DMS79 treated with DMSO at 0.1 percent for 48 hours (cell line): ENCODE measurements at regions not wholly inside any gene's neighbourhood (a gene's known extent, or its start where the extent isn't known, plus 50 kb on each side); places are given as distances from the start of the nearest gene placed in this dataset.
A peak's percentile ranks its signal among the peaks of the same experiment; 100 is the strongest.
"Not testable (repeated sequence)": the region's sequence is repeated elsewhere in the genome, so short reads cannot be mapped to it uniquely, and the experiment has no call there.

Experiments
- DNase-seq: peaks from one replicate; lab custom pipeline; 2025; lab: John Stamatoyannopoulos, UW

DNA sequence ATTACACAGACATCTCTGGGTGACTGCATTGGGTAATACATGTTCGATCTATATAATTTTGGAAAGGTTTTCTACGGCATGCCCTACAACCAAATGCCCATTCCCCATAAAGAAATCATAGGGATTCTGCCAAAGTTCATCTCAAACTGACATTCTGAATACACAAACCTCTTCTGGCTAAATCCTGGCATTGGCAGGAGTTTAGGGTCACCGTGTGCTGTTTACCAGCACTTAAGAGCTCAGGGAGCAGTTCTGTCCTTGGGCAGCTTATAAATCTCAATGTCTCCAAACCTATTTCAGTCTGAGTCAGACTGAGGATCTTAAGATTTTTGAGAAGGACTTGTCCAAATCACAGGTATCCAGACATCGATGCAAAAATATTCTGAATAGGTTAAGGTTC lies 809.6 kb upstream of the LRRN3 start:
- no peak for DNase-seq

DNA sequence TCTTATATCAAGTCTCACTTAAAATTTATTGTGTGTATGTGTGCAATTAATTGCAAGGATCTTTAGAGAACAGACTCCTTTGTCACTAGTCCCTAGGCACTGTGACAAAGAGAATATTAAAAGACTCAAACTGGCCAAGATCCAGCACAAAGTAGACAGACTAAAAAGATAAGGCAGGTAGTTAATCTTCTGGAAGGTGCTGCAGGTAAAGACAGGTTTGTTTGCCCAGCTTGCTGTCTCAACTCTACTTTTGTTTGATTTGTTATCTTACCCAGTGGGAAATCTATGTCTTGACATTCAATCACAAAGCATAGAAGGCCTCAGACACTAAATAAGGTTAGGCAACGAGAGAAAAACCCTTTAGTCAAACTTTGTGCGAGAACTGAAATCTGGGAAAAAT lies 807.9 kb upstream of the LRRN3 start:
- DNase-seq: peak; percentile 37

DNA sequence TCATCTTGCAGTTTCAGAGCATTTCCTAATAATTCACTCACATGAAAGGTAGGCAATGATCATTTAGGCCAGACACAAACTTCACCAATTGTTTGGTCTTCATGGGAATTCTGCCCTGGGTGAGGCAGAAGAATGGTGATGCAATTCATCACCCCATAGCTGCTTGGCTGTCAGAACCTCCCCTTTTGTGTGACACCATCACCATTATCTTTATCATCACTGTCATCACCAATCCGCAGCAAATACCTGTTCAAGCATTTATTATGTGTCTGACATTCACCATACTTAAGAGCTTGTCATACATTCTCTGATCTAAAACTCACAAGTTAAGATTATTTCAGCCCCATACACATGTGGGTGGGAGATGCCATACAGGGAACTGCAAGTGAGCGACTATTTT lies 799.5 kb upstream of the LRRN3 start:
- no peak for DNase-seq

DNA sequence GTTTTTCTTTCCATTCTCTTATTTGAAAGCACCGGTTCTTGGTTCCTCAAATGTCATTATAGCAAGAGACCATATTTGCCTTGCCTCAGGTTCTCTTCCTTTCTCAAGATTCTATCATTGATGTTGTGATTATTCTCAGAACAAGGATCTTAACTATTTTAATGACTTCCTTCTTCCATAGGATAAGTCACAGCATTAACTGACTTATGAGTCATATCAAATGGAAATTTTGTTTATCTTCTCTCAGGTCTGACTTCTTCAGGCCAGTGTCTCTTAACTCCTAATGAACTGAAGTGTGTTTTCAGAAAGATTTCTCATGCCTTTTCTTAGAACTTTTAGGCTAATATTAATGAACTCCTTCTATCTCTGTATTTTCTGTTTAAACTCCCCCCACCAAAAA lies 794.6 kb upstream of the LRRN3 start:
- DNase-seq: no peak

DNA sequence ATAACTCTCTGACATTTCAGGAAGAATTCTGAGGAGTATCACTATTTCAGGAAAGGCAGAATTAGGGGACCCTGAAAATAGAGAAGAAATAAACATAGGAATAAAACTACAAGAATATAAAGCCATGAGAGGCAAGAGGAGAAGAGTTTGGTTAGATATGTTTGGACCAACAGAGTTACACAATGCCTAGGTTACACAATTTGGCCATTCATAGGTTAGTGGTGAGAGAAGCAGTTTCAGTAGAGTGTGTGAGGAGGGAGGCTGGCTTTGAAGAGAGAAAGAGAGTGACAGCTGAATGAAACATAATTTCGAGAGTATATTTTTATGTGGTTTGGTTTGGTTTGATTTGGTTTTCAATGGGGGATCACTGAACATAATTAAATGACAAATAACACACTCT lies 783.2 kb upstream of the LRRN3 start:
- DNase-seq: no peak

DNA sequence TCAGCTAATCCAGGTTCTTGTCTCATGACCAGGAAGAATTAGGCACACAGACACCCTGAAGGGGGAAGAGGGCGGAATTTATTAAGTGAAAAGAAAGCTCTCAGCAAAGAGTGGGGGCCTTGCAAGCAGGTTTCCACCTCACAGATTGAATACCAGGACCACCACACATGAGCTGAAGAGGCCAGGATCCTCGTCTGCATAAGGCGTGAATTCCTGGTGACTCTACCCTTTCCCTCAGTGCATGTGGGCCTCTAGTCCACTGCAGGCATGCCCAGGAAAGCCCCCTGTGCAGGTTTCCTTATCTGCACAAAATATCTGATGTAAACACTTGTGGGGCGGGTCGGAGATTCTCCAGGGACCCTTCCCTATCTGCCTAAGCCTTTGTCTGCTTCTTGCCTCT lies 782.1 kb upstream of the LRRN3 start:
- no peak for DNase-seq

DNA sequence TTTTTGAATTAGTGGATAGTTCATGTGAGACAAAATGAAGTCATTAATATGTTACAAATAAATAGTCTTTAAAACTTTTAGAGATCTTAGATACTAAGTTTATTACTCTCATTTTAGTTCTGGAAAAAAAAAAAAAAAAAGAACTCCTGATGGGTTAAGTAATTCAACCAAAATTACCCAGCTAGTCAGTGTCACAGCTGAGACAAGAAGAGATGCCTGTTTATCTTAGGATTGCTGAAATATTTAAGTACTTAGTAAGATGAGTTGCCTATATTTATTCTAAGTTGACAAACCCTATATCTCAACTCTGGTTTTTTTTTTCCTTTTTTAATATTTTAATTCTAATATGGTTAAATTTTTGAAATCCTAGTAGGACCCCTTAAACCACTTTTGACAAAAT lies 781.0 kb upstream of the LRRN3 start:
- DNase-seq: no peak

DNA sequence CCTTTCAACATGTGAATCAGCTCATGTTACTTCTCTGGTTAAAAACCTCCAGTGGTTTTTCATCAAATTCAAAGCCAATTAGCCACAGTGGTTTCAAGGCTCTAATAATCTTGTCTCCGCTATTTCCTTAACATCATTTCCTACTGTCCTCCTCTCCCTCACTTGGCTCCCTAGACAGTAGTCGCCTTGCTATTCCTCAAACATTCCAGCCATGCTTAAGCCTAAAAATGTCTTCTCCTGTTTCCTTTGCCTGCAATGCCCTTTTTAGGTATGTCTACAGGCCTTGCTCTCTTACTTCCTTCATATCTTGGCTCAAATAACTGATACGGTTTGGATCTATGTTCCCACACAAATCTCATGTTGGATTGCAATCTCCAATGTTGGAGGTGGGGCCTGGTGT lies 779.4 kb upstream of the LRRN3 start:
- DNase-seq: no peak

DNA sequence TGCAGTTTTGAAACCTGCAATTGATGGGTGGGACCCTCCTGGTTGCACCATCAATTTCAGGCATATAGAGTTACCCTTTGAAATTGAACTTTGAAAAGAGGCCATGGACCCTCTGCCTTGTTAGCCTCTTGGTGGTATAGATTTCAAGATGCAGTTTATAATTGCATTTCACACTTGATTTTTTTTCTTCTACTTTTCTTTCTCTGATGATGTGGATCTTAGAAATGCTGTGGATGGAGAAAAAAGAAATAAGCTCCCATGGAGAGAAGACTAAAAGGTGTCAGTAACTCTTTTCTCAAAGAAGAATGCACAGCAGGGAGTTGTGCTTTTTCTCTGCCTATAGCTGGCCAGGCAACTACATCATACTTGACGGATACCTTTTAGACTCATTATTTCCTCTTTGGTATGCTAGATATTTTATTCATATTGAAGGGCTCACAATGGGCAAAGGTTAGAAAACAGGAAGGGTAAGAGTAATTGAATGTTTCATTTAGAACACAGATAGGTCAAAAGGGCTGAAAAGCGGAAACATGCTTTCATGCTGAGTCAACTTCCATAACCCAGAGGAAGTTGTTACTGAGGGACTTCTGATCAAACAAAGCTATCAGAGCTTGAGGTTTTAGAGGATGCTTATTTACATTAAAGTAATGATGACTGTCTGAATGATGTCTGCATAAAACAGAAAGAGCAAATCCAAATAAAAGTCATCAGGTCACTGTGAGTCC lies 773.2 kb upstream of the LRRN3 start:
- DNase-seq: no peak

DNA sequence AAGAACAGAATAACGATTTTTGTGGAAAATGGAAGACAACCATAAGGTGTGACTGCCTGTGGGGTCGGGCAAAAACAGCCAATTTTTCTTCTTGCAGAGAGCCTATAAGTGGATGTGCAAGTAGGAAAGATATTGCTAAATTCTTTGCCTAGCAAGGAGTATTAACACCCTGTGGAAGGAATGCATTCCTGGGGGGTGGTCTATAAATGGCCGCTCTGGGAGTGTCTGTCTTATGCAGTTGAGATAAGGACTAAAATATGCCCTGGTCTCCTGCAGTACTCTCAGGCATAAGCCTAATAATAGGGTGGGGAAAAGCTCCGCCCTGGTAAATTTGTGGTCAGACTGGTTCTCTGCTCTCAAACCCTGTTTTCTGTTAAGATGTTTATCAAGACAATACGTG lies 770.6 kb upstream of the LRRN3 start:
- DNase-seq: not testable (repeated sequence)

DNA sequence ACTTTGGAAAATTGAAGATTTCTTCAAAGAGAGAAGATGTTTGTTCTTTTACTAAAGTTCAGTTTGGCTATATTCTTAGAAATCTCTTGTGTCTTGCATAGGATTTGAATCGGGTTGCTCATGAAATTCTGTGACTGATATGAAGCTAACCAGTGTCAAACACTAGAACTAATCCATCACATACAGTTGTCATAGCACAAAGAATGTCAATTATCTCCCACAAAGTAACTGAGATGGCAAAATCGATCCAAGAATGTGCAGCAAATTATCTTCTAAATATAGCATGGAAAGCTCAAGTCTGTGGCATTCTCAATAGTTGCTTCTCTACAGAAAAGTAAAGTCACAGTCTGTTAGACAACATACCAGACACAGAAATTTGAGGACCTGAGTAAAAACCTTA lies 768.1 kb upstream of the LRRN3 start:
- DNase-seq: no peak

DNA sequence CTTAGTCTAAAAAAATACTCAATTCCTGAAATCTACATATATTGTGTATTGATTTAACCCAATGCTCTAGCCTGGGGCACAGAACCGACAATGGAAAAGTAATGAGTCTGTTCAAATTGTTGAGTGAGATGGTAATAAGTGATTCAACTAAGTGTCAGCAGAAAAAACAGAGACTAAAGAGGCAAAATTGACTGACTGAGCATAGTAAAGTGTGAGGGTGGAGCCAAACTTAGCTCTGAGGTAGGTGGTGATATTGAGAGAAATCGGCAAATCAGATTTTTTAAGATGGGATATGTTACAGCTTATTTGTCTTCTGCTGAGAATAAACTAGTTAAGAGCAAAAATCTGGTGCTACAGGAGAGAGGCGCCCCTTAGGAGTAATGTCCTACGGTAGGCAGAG lies 764.0 kb upstream of the LRRN3 start:
- no peak for DNase-seq

DNA sequence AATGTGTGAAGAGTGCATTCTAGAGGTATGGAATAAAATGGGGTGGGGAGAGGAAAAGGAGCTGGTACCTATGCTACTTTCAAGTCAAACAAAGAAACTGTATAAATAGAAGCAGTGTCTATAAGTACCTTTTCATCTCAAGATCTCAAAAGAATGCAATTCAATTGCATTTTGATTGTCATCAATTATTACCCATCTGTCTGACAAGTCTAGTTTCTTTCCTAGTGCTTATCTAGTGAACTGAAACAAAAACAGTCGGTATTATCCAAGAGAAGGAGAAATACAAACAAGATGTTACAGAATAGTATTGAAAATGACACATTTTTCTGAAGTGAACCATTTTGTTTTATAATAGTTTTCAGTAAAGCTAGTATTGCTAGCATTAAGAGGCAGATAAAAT lies 754.5 kb upstream of the LRRN3 start:
- no peak for DNase-seq

DNA sequence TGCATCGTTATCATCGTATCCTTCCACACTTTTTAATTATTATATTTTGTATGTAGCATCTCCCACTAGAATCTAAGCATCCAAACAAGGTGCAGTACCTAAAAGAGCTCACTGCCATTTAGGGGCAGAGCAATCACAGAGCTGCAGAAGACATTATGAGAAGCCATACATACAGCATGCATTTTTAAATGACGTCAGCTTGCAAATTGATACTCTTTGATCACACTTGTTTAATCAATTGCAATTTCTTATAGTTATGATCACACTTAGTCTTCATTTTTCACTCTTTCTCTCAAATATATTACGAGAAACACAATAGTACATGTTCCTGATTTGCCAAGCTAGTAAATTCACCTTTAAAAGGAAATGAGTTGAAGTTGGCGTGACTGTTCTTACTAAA lies 753.3 kb upstream of the LRRN3 start:
- DNase-seq: no peak

DNA sequence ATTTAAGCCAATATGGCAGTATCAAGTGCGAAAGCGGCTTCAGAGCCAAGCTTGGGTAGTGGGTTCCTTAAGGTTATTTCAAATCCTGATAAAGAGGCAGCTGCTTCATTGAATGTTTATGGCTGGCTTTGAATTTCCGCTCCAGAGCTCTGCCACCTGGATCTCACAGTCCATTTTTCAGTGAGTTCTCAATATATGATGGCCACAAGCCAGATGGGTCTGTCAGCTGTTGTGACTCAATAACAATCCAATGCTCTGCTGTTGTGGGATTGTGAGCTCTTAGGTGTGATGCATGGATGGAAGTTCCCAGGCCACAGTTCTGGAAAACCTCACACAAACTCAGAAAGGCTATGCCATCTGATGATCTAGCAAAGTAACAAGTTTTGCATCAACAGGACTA lies 743.8 kb upstream of the LRRN3 start:
- DNase-seq: no peak

DNA sequence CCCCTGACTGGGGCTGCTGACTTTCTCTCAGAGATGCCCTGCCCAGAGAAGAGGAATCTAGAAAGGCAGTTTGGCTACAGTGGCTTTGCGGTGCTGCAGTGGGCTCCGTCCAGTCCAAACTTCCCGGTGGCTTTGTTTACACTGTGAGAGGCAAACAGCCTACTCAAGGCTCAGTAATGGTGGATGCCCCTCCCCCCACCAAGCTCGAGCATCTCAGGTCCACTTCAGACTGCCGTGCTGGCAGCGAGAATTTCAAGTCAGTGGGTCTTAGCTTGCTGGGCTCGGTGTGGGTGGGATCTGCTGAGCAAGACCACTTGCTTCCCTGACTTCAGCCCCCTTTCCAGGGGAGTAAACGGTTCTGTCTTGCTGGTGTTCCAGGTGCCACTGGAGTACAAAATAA lies 734.5 kb upstream of the LRRN3 start:
- no peak for DNase-seq

DNA sequence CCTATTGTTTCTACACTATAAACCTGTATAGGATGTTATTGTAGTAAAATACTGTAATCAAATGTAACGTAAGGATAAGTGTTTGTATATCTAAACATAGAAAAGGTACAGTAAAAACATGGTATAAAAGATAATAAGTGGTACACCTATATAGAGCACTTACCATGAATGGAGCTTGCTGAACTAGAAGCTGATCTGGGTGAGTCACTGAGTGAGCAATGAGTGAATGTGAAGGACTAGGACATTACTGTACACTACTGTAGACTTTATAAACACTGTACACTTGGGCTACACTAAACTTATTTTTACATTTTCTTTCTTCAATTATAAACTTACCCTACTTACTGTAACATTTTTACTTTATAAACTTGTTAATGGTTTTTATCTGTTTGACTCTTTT lies 732.9 kb upstream of the LRRN3 start:
- DNase-seq: no peak

DNA sequence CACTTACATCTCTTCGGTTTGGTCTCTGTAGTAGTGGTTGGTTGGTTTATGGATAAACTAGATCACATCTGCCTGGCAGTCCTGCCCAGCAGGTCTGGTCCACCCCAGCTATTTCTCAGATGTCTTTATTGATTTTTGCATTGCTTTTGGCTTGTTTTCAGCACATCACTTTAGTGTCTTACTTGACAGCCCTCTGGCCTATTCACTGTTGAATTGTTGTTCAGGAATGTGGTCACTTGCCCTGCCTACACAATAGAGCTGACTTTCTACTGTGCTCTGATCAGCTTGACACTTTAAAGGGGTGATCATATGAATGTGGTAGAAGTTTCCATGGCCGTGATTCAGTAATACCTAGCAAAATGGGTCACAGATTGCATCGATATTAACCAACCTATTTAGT lies 719.2 kb upstream of the LRRN3 start:
- DNase-seq: no peak

DNA sequence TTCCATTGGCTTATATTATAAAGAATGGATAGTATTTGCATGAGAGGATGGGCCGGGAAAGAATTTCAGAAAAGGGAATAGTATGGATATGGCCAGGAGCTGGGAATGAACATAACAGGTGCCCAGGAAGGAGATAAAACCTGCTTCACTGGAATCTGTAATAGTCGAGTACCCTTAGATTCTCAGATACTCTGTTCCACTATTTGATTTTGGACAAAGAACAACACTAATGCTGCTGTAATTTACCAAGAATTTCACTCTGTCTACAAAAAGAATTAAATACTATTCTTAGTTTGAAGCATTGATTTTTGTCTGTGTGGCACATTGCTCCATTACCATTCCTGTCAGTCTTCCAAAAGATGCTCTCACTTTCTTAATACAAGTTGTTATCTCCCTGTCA lies 718.2 kb upstream of the LRRN3 start:
- DNase-seq: no peak

DNA sequence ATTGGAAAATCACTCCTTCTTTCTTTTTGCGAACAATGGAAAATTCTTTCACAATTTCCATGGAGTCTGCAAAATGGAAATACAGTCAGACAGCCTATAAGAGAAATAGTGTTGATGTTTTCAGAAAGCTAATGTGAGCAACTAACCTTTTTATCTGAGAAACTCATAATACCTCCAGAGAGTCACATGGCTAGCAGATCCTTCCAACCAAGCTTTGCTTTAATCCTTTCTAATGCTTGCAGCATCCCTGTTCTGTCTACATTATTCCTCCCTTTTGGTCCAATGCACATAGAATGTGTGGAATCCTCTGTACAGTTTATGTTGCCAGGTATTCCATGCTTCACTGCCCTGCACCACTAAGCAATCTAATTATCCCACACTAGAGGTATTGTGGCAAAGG lies 717.5 kb upstream of the LRRN3 start:
- peak; percentile 33 for DNase-seq

DNA sequence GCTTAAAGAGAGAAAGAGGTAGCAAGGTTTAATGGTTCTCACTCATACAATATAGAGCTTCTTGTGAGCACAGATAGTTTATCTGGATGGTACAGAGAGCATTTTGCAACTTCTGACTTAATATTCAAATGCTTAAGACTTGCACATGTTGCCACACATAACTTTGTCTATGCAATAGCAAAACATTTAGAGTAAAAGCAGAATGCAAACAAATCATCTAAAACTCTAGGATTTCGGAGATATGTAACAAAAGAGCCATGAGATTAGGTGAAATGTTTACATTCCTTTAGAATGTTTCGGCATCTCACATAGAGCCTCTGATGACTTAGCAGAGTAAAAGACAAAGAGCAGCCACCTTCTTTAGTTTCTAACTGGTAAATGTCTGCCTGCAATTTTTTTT lies 717.1 kb upstream of the LRRN3 start:
- no peak for DNase-seq

DNA sequence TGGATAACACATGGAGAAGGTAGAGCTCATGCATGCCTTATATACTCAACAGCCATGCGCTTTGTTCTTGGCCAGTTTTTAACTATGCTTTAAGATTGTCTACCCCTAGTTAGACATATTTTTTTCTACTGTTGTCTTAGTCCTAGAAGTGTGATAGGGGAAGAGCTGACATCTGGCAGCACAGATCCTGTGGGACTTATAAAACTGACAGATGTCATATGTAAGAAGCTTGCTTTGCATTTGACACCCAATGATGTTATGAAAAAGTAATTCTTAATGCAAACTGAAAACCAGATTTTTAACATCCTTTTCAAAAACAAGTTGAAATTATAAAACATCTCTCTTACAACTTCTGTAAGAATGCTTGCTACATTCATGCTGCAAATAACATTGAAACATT lies 715.9 kb upstream of the LRRN3 start:
- no peak for DNase-seq

DNA sequence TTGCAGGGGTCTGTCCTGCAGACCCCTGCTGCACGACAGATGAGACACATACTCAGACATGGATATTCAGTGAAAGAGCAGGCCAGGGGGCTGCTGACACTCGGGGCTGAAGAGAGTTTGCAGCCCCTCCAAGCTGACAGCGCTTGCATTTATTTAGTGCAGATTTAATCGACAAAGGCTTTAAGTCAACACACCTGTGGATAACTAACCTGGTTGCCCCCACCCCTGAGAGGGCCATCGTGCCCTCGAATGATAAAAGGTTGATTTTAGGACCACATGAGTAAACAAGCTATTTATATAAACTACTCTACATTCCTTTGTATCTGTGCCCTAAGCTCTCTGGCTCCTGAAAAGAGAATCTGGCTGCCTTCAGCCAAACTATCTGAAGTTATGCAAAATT lies 708.2 kb upstream of the LRRN3 start:
- no peak for DNase-seq

DNA sequence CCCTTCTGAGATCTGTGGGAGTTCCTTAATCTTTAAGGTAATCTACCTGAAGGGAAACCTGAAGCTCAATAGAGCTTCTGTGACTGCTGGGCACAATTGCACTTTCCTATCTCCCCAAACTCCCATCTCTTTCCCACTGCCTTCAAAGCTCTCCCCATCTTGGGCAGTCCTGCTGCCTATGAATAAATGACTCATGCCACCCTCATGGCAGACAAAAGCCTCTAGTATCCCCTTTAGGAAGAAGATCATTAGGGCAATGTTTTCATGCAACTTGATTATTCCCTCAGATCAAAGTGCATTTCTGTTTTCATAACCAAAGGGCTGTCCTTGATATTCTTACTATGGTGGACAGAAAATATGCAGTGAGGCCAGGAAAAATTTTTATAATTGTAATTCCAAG lies 704.9 kb upstream of the LRRN3 start:
- DNase-seq: no peak

DNA sequence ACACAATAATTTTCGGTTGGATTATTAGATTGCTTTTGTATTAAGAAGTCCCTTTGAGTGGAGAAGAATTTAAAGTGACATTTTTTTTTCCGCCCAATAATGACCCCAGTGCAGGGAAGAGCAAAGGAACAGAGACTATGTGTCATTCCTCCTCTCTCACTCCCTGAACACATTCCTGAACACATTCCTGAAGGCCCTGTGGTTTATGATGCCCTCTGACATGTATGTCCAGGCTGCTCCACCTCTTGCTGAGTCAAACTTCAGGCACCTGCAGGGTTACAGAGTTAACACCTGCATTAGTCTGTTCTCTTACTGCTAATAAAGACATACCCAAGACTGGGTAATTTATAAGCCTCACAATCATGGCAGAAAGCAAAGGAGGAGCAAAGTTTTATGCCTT lies 704.0 kb upstream of the LRRN3 start:
- DNase-seq: no peak
